ENCODE measurements at regions not wholly inside any gene's neighbourhood (a gene's known extent, or its start where the extent isn't known, plus 50 kb on each side); places are given as distances from the start of the nearest gene placed in this dataset.

DNA sequence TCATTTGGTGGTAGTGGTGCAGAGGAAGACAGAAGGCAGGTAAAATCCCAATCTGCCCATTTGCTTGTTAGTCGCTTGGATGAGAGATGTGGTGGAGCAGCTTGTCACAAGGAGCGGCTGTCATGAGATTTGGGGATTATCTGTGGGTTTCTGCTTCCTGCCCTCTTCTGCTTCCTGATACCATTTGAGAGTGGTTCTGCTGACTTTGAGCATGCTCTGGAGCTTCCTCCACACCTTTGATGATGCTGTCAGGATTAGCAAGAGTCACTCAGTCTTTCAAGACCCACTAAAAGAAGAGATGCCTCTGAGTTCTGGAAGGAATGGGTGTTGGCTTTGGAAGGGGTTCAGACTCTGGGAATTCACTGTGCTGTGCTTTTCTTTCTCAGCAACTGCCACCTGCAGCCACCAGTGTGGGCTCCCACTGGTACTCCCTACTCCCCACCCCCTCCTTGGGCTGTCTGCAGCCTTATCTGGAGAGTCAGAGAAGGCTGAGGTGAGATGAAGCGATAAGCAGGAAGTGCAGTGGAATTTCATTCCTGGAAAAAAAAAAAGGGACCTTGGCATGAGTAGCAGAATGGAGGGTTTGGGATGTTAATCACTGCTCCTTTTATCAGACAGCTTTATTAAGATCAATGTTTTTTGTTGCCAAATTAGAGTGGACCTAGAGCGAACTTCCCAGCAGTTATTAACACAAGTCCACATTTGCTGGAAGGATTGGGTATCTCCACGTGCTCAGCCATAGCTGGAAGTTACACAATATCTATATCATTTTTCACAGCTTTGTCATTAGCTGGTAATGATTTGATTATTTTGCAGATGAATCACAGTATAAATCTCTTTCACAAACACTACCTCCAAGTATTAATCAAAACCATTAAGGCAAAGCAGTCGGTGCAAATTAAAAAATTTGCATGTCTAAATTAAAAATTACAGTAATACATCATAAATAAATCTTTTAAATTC, 233.0 kb upstream of the SATB1 start:
- Mint-ChIP-seq H3K4me3 (no peak overlapping the region), H3K27ac (no peak overlapping the region)
- no CpG with 5 or more reads among the region's 6 CpGs for WGBS (ENCODE audit: insufficient coverage)

DNA sequence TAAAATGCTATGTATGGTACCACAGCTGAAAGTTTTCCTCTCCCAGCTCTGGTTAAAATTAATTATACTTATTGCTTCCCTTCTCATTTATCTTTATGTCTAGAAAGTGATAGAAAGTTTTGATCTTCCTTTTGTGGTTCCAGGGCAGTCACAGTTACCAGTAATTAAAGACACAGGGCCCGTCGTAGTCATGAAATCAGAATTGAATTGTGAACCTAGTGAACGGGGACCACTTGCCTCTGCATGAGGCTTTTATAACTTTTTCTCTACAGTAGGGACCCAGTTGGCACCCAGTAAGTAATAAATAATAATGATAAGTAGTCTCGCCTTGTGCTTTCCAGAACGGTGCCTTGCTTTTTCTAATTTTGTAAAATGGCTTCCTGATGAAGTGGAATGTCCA, 231.7 kb upstream of the SATB1 start:
- H3K4me3 Mint-ChIP-seq: no peak overlapping the region
- no peaks in the 10 kb centered on the region for H3K27me3 ChIP-seq (ENCODE audit: control insufficient read depth in 2 of 2, insufficient read depth in 2 of 2, low read length in 2 of 2)
- TF ChIP-seq, protein P1, sequence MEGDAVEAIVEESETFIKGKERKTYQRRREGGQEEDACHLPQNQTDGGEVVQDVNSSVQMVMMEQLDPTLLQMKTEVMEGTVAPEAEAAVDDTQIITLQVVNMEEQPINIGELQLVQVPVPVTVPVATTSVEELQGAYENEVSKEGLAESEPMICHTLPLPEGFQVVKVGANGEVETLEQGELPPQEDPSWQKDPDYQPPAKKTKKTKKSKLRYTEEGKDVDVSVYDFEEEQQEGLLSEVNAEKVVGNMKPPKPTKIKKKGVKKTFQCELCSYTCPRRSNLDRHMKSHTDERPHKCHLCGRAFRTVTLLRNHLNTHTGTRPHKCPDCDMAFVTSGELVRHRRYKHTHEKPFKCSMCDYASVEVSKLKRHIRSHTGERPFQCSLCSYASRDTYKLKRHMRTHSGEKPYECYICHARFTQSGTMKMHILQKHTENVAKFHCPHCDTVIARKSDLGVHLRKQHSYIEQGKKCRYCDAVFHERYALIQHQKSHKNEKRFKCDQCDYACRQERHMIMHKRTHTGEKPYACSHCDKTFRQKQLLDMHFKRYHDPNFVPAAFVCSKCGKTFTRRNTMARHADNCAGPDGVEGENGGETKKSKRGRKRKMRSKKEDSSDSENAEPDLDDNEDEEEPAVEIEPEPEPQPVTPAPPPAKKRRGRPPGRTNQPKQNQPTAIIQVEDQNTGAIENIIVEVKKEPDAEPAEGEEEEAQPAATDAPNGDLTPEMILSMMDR (IDR thresholded peaks at IDR 0.05): no peak
- no peaks in the 10 kb centered on the region for H3K27me3 Mint-ChIP-seq (ENCODE audit: low read depth in 3 of 3)
- H3K36me3 ChIP-seq (replicated peaks in 1 of 2; ENCODE audit: control insufficient read depth in 1 of 2, insufficient read depth in 2 of 2, low read length in 2 of 2): no peaks in the 10 kb centered on the region
- H2AFZ ChIP-seq (ENCODE audit: insufficient read depth, low read depth, low read length, poor library complexity, severe bottlenecking): no peak overlapping the region
- intact Hi-C loops (cut with micrococcal nuclease): no loop called here
- WGBS (ENCODE audit: insufficient coverage): 75% methylated on average over 2 of the region's 5 CpGs
- no peak overlapping the region for H3K4me2 ChIP-seq (replicated peaks; ENCODE audit: extremely low read depth, low read length, poor library complexity, severe bottlenecking)
- H3K4me1 ChIP-seq (ENCODE audit: control insufficient read depth in 1 of 2, insufficient read depth in 2 of 2, low read length in 2 of 2): no peaks in the 10 kb centered on the region
- no peak overlapping the region for H3K27ac ChIP-seq (ENCODE audit: low read depth in 1 of 2, low read length in 2 of 2)
- DNase-seq: no peak
- H3K4me3 ChIP-seq (replicated peaks in 1 of 3; ENCODE audit: low read depth in 2 of 3, low read length in 3 of 3): no peak overlapping the region
- H3K9me3 Mint-ChIP-seq: peaks cover 0 to 3% (median 0%) of the 10 kb centered on the region in 7 donors
- H3K9me3 ChIP-seq (replicated peaks in 1 of 2; ENCODE audit: control insufficient read depth in 1 of 2, insufficient read depth in 1 of 2, low read length in 2 of 2): no peaks in the 10 kb centered on the region
- no peaks in the 10 kb centered on the region for H3K36me3 Mint-ChIP-seq
- H3K79me2 ChIP-seq (ENCODE audit: insufficient read depth, low read length): no peaks in the 10 kb centered on the region
- H4K20me1 ChIP-seq (ENCODE audit: insufficient read depth, low read length): no peaks in the 10 kb centered on the region
- H3K27ac Mint-ChIP-seq: no peak overlapping the region
- peaks cover 2% of the 10 kb centered on the region for H3K4me1 Mint-ChIP-seq
- no peak overlapping the region for H3K9ac ChIP-seq (ENCODE audit: insufficient read depth, low read length, poor library complexity, severe bottlenecking)

More for the DNA sequence above, 233.0 kb upstream of the SATB1 start:
- intact Hi-C loops (cut with micrococcal nuclease): no loop called here
- no peak for DNase-seq
- no peak overlapping the region for H3K4me3 ChIP-seq (replicated peaks in 1 of 3; ENCODE audit: low read depth in 2 of 3, low read length in 3 of 3)
- no peaks in the 10 kb centered on the region for H3K79me2 ChIP-seq (ENCODE audit: insufficient read depth, low read length)
- Mint-ChIP-seq H3K4me1 (peaks cover 2% of the 10 kb centered on the region), H3K36me3 (no peaks in the 10 kb centered on the region), H3K9me3 (peaks cover 0 to 3% (median 0%) of the 10 kb centered on the region in 7 donors), H3K27me3 (ENCODE audit: low read depth in 3 of 3) (no peaks in the 10 kb centered on the region)
- H3K27ac ChIP-seq (ENCODE audit: low read depth in 1 of 2, low read length in 2 of 2): no peak overlapping the region
- H3K4me1 ChIP-seq (ENCODE audit: control insufficient read depth in 1 of 2, insufficient read depth in 2 of 2, low read length in 2 of 2): no peaks in the 10 kb centered on the region
- no peaks in the 10 kb centered on the region for H3K36me3 ChIP-seq (replicated peaks in 1 of 2; ENCODE audit: control insufficient read depth in 1 of 2, insufficient read depth in 2 of 2, low read length in 2 of 2)
- H4K20me1 ChIP-seq (ENCODE audit: insufficient read depth, low read length): no peaks in the 10 kb centered on the region
- H3K9ac ChIP-seq (ENCODE audit: insufficient read depth, low read length, poor library complexity, severe bottlenecking): no peak overlapping the region
- no peak overlapping the region for H2AFZ ChIP-seq (ENCODE audit: insufficient read depth, low read depth, low read length, poor library complexity, severe bottlenecking)
- H3K9me3 ChIP-seq (replicated peaks in 1 of 2; ENCODE audit: control insufficient read depth in 1 of 2, insufficient read depth in 1 of 2, low read length in 2 of 2): no peaks in the 10 kb centered on the region
- TF ChIP-seq, protein P1 (IDR thresholded peaks at IDR 0.05): no peak
- no peaks in the 10 kb centered on the region for H3K27me3 ChIP-seq (ENCODE audit: control insufficient read depth in 2 of 2, insufficient read depth in 2 of 2, low read length in 2 of 2)
- no peak overlapping the region for H3K4me2 ChIP-seq (replicated peaks; ENCODE audit: extremely low read depth, low read length, poor library complexity, severe bottlenecking)
